IPS DF 6.9 (cell line): ENCODE measurements at regions not wholly inside any gene's neighbourhood (a gene's known extent, or its start where the extent isn't known, plus 50 kb on each side); places are given as distances from the start of the nearest gene placed in this dataset.
"Not testable (repeated sequence)": the region's sequence is repeated elsewhere in the genome, so short reads cannot be mapped to it uniquely, and the experiment has no call there.

Experiments
- DNase-seq: peaks from one replicate; pipeline ENCODE4 v3.0.0-alpha.2; 2013; ENCODE audit warnings: low read depth, low spot score
- H3K27ac ChIP-seq: one replicate; pipeline ENCODE4 v1.5.1; 2013; ENCODE audit warnings: low read length, control low read depth
- H3K27me3 ChIP-seq: 2 replicates; pipeline ENCODE4 v1.6.1; 2013; ENCODE audit warnings: mild to moderate bottlenecking, low read length; ENCODE audit not compliant: control insufficient read depth, insufficient read depth
- H3K36me3 ChIP-seq: 2 replicates; pipeline ENCODE4 v1.6.1; 2013; ENCODE audit warnings: low read length; ENCODE audit not compliant: control insufficient read depth, insufficient read depth
- H3K4me1 ChIP-seq: 2 replicates; pipeline ENCODE4 v1.6.1; 2013; ENCODE audit warnings: low read length; ENCODE audit not compliant: control insufficient read depth, insufficient read depth
- H3K4me3 ChIP-seq: 2 replicates; pipeline ENCODE4 v1.5.1; 2013; ENCODE audit warnings: mild to moderate bottlenecking, low read length
- H3K9me3 ChIP-seq: 2 replicates; pipeline ENCODE4 v1.6.1; 2013; ENCODE audit warnings: low read length, inconsistent platforms; ENCODE audit not compliant: control insufficient read depth, insufficient read depth
- WGBS: extraction: QIAGEN DNeasy Blood & Tissue Kit; methylation state at CpG from one replicate; pipeline ENCODE4 v1.1.7; 2013; ENCODE audit warnings: mixed read lengths, missing lambda C conversion rate; ENCODE audit not compliant: insufficient read length, insufficient coverage; 5-methylcytosine and 5-hydroxymethylcytosine counted together

GRCh38 chr16:88230967-88231615 is 151.7 kb upstream of the ZNF469 start:
- DNase-seq, H3K27me3 ChIP-seq, H3K4me1 ChIP-seq, H3K36me3 ChIP-seq, H3K4me3 ChIP-seq, H3K27ac ChIP-seq, H3K9me3 ChIP-seq: not testable (repeated sequence)
- no CpG with 5 or more reads among the region's 19 CpGs for WGBS

GRCh38 chr16:88231839-88232238 is 150.9 kb upstream of the ZNF469 start:
- not testable (repeated sequence) for H3K27me3 ChIP-seq, H3K4me1 ChIP-seq, DNase-seq, H3K36me3 ChIP-seq, H3K27ac ChIP-seq, H3K9me3 ChIP-seq, H3K4me3 ChIP-seq
- no CpG with 5 or more reads among the region's 13 CpGs for WGBS

GRCh38 chr16:88232401-88233258 is 150.1 kb upstream of the ZNF469 start:
- not testable (repeated sequence) for H3K27me3 ChIP-seq, H3K27ac ChIP-seq, H3K9me3 ChIP-seq, H3K4me1 ChIP-seq, H3K4me3 ChIP-seq, DNase-seq, H3K36me3 ChIP-seq
- no CpG with 5 or more reads among the region's 31 CpGs for WGBS

GRCh38 chr16:88233621-88234420 is 148.9 kb upstream of the ZNF469 start:
- not testable (repeated sequence) for H3K36me3 ChIP-seq, H3K4me1 ChIP-seq, H3K9me3 ChIP-seq, H3K4me3 ChIP-seq, DNase-seq, H3K27ac ChIP-seq, H3K27me3 ChIP-seq
- WGBS: no CpG with 5 or more reads among the region's 23 CpGs

- WGBS: no CpG with 5 or more reads among the region's 46 CpGs
- DNase-seq: not testable (repeated sequence)
These were observed 148.1 kb upstream of the ZNF469 start for GRCh38 chr16:88234421-88235271.

GRCh38 chr16:88235691-88236090 is 147.1 kb upstream of the ZNF469 start:
- H3K36me3 ChIP-seq, DNase-seq, H3K4me1 ChIP-seq, H3K9me3 ChIP-seq, H3K27me3 ChIP-seq, H3K27ac ChIP-seq, H3K4me3 ChIP-seq: not testable (repeated sequence)
- no CpG with 5 or more reads among the region's 6 CpGs for WGBS

More at GRCh38 chr16:88234421-88235271, 148.1 kb upstream of the ZNF469 start:
- not testable (repeated sequence) for H3K4me3 ChIP-seq, H3K4me1 ChIP-seq, H3K9me3 ChIP-seq, H3K36me3 ChIP-seq, H3K27me3 ChIP-seq, H3K27ac ChIP-seq

GRCh38 chr16:88236229-88236628 is 146.5 kb upstream of the ZNF469 start:
- not testable (repeated sequence) for H3K27me3 ChIP-seq, H3K36me3 ChIP-seq, H3K4me3 ChIP-seq, H3K4me1 ChIP-seq, DNase-seq, H3K27ac ChIP-seq, H3K9me3 ChIP-seq
- no CpG with 5 or more reads among the region's 9 CpGs for WGBS

GRCh38 chr16:88237314-88237713 is 145.4 kb upstream of the ZNF469 start:
- not testable (repeated sequence) for H3K9me3 ChIP-seq, H3K36me3 ChIP-seq, H3K27ac ChIP-seq, H3K4me3 ChIP-seq, H3K4me1 ChIP-seq, DNase-seq, H3K27me3 ChIP-seq
- WGBS: no CpG with 5 or more reads among the region's 9 CpGs

- H3K27ac ChIP-seq, H3K27me3 ChIP-seq, H3K4me1 ChIP-seq, H3K9me3 ChIP-seq, DNase-seq, H3K4me3 ChIP-seq, H3K36me3 ChIP-seq: not testable (repeated sequence)
- no CpG with 5 or more reads among the region's 10 CpGs for WGBS
These were observed 144.9 kb upstream of the ZNF469 start for GRCh38 chr16:88237761-88238415.
